Transverse colon (tissue), 4 donors: ENCODE measurements at regions not wholly inside any gene's neighbourhood (a gene's known extent, or its start where the extent isn't known, plus 50 kb on each side); places are given as distances from the start of the nearest gene placed in this dataset.
"Not testable (repeated sequence)": the region's sequence is repeated elsewhere in the genome, so short reads cannot be mapped to it uniquely, and the experiment has no call there.

Experiments
- POLR2A ChIP-seq: fragments of 450-650 bp; IDR thresholded peaks from one replicate; pipeline ENCODE4 v1.6.1; 2016; ENCODE audit warnings: antibody characterized with exemption, mild to moderate bottlenecking, moderate library complexity
- POLR2AphosphoS5 ChIP-seq, 3 donors: sonication (generic); formaldehyde crosslinking; IDR thresholded peaks; one replicate each; pipeline ENCODE4 v1.6.1; 2016; ENCODE audit warnings: antibody characterized with exemption in 3 of 3
- TF ChIP-seq, protein P1 (sequence below), 5 experiments: fragments of 200-600 bp in 3 of 5; fragments of 450-650 bp in 2 of 5; sonication (generic) in 3 of 5; IDR thresholded peaks; 1 replicate in 2 of 5; 2 replicates in 3 of 5; pipeline ENCODE4 v1.5.1; 2016 to 2017; ENCODE audit warnings: antibody characterized with exemption in 5 of 5, inconsistent platforms in 3 of 5, mild to moderate bottlenecking in 2 of 5, moderate library complexity in 1 of 5

DNA sequence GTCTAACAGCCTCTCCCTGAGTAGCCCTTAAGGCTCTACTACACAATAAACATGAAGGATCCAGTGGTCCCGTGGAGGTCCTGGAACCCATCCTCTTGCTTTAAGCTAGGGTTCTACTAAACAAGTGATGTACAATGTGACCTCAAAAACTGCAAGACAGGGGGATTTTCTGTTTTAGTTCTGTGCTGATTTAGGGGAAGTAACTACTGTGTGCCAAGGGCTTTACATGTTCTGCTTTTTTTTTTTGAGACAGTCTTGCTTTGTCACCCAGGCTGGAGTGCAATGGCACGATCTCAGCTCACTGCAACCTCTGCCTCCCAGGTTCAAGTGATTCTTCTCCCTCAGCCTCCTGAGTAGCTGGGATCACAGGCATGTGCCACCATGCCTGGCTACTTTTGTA lies 61.9 kb upstream of the PCDH8 start:
- TF ChIP-seq POLR2A; POLR2AphosphoS5 (IDR thresholded peaks at IDR 0.05): not testable (repeated sequence)
- TF ChIP-seq, protein P1, sequence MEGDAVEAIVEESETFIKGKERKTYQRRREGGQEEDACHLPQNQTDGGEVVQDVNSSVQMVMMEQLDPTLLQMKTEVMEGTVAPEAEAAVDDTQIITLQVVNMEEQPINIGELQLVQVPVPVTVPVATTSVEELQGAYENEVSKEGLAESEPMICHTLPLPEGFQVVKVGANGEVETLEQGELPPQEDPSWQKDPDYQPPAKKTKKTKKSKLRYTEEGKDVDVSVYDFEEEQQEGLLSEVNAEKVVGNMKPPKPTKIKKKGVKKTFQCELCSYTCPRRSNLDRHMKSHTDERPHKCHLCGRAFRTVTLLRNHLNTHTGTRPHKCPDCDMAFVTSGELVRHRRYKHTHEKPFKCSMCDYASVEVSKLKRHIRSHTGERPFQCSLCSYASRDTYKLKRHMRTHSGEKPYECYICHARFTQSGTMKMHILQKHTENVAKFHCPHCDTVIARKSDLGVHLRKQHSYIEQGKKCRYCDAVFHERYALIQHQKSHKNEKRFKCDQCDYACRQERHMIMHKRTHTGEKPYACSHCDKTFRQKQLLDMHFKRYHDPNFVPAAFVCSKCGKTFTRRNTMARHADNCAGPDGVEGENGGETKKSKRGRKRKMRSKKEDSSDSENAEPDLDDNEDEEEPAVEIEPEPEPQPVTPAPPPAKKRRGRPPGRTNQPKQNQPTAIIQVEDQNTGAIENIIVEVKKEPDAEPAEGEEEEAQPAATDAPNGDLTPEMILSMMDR (IDR thresholded peaks at IDR 0.05) = not testable (repeated sequence)
